NCI-H187 treated with DMSO at 0.1 percent for 48 hours (cell line): ENCODE measurements at regions not wholly inside any gene's neighbourhood (a gene's known extent, or its start where the extent isn't known, plus 50 kb on each side); places are given as distances from the start of the nearest gene placed in this dataset.

Experiments
- DNase-seq: peaks from one replicate; lab custom pipeline; 2025; lab: John Stamatoyannopoulos, UW

DNA sequence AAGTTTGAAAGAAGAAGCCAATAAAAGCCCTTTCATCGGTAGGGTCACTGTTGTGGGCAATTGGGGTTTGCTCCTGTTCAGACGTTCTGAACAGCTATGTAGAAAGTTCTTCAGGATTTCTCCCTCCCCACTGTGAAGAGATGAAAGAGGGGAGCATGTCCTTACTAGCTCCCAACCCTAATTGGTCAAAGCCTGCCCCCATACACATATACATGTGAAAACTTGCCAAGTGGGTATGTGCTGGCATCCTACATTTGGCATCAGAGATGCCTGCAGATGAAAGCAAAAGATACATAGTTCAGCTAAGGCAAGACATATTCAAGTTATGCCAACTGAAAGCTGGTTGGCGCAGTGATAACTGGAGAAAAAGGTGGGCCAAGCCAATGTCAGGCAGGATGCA is 363.1 kb upstream of the DACH1 start:
- no peak for DNase-seq

DNA sequence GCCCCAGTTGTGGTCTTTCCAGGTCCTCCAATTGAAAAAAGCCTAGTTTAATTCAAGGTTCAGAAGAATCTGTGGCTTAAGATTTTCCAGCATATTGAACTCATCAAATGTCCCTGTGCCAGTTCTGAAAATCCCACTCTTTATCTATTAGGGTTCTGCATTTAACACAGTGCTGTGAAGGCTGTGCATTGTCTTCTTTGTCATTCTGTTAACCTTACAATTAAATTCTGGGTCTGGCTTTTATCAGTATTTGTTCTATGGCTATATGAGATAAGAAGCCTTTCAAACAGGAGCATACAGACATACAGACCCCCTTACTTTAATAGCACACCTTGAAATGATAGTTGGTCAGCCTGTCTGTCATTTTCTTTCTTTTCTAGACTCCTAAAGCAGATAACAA is 362.1 kb upstream of the DACH1 start:
- DNase-seq: no peak

GRCh38 chr13:72221276-72221962 is 354.4 kb upstream of the DACH1 start:
- no peak for DNase-seq

GRCh38 chr13:72218966-72219365 is 352.0 kb upstream of the DACH1 start:
- no peak for DNase-seq

- no peak for DNase-seq
Measured at GRCh38 chr13:72217142-72217541, 350.1 kb upstream of the DACH1 start.

DNA sequence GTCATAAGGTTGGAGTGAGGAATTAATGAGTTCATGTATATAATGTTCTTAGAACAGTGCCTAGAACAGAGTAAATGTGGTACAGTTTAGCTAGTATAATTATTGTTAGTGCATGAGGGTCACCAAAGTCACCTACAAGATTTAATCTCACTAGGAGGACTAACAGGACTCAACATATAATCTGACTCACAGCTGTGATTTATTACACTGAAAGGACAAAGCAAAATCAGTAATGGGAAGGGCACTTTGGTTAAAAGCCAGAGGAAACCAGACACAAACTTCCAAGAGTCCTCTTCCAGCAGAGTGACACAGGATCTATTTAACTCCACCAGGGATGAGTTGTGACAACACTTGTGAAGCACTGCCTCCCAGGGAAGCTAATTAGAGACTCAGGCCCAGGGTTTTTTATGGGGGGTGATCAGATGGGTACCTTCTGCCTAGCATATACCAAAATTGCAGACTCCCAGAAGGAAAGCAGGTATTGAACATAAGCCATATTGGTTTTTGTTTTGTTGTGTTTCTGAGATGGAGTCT is 341.2 kb upstream of the DACH1 start:
- no peak for DNase-seq

GRCh38 chr13:72205773-72206172 is 338.8 kb upstream of the DACH1 start:
- no peak for DNase-seq

GRCh38 chr13:72204291-72204690 is 337.3 kb upstream of the DACH1 start:
- no peak for DNase-seq

DNA sequence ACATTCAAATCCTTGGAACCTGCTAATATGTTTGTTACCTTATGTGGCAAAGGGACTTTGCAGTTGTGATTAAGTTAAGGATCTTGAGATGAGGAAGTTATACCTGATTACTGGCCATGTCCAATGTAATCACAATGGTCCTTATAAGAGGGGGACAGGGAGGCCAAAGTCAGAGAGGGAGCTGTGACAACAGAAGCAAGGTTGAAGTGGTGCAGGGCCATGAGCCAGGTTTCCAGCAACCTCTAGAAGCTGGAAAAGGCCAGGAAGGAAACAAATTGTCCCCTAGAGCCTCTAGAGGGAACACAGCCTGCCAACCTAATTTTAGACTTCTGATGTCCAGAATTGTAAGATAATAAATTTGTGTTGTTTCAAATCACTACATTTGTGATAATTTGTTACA is 334.7 kb upstream of the DACH1 start:
- no peak for DNase-seq

DNA sequence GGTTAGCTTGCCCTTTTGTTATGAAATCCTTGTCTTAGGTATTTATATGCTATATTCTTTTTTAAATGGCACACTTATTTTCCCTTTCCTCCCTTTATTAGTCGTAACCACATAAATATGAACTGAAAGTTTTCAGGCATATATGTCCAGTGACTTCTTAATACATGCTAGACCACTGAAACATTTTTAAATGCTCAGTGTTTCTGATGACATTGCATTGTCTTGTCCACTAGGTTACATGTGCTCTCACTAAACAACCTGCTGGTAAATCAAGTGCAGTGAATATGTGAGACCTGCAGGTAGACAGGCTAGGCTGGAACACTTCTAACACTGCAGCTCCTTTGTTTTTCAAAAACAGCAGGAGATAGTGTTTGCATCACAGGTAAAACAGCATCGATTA is 332.6 kb upstream of the DACH1 start:
- DNase-seq: no peak

- no peak for DNase-seq
Measured at GRCh38 chr13:72198967-72199560, 332.1 kb upstream of the DACH1 start.

DNA sequence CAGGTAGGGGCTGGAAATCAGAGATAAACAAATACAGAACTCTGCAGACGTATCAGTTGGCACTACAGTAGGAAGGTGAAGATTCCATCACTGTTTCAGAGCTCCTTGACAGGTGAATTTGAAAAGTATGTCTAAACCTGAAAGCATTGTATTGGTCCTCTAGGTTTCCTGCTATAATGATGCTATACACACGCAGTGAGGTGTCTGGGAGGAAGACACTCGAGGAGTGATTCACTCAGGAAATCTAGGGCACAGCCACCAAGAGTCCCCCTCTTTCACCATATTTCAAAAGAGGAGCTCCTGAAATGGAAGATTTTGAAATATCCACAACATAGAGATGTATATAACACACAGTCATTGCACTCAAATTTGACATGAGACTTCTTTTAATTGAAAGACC is 331.0 kb upstream of the DACH1 start:
- no peak for DNase-seq

DNA sequence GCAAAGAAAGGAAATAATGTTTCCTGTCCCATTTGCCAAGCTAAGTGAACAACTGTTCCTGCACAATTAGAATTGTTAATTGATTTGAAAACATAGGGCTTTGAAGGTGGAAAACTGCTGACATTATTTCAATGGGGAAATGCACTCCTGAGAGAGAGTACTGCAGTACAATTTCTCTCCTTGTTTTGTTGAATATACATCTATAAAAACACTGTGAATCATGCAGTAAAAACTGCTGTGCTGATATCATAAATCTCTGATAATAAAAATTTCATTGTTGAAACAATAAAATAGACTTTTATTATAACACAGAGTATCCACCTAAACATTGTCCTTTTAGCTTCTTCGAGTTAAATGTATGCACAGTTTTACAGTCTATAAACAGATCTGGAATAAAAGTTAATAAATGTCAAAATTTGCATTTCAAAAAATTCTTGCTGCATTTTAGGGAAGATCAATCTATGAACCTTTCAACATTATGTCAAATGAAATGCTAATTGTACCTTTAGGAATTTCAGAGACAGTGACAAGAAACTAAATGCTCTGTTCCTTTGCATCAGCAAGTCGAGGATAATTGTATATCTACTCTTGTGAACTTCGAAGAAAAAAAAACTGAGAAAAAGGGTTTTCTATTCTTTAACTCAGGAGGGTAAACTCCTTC is 328.2 kb upstream of the DACH1 start:
- DNase-seq: no peak

GRCh38 chr13:72194523-72194922 is 327.5 kb upstream of the DACH1 start:
- DNase-seq: no peak

GRCh38 chr13:72186730-72187422 is 319.9 kb upstream of the DACH1 start:
- DNase-seq: no peak

- DNase-seq: no peak
Measured at GRCh38 chr13:72185776-72186175, 318.8 kb upstream of the DACH1 start.

GRCh38 chr13:72181661-72182060 is 314.7 kb upstream of the DACH1 start:
- no peak for DNase-seq

DNA sequence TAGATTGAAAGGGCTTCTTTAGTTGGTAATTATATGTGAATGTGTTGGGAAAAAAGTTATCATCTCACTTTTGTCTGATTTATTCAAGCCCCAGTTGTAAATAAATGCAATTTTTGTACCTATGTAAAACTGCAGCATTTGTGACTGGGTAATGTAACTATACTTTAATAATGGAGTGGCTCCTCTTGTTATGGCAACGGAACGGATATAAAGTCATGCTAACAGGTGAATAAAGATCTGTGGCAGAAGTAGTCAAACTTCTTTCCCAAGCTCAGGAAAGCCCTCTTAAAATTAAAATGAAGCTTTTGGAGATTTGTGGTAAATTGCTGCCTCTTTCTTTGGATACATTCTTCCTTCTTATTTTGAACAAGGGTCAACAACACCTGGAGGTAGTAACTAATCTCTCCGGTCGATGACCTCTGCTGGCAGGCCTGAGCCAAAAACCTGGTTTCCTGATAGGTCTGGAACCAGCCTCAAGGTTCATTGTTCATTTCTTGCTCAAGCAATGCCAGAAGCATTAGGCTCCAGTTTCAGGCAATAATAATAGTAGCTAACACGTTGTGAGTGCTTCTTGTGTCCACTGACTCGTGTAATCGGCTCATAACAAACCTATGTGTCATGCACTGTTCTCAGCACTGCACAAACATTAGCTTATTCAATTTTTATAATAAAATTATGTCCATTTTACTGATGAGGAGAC is 313.4 kb upstream of the DACH1 start:
- no peak for DNase-seq

DNA sequence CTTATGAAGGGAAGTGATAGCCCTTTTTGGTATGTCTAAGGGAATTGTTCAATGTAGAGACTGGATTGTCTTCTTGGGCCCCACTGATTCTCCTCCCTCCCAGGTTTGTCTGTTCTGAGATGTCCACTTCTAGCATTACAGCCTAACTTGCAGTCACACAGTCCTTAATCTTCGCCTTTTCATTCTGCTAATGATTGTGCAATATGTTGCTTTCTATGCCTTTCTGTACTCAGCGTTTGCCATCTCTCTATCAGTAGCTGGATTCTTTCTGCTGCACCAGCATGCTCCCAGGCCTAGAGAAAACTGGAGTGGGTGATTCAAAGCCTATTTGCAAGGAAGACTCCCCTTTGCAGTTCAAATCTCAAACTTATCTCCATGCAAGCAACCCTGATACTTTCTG is 307.5 kb upstream of the DACH1 start:
- DNase-seq: no peak

DNA sequence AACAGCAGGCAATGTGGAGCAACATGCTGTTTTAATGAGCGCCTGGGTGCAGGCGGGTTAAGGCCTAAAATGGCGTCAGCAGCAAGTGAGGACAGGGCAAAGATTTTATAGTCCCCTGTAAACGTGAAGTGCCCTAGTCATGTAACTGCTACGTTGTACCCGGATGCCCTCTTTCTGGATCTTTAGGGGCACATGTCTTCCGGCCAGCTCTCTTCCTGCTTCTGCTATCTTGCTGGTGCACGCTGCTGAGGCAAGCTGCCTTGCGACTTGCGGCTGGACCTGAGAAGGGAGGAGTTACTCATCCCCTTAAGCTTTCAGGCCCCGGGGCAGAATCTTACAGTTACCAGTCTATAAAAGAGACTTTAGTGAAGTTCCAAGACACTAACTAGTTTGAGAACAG is 303.6 kb upstream of the DACH1 start:
- DNase-seq: no peak

- DNase-seq: no peak
Measured at GRCh38 chr13:72168126-72168855, 301.3 kb upstream of the DACH1 start.
